DOHH2 (cell line): ENCODE measurements at regions not wholly inside any gene's neighbourhood (a gene's known extent, or its start where the extent isn't known, plus 50 kb on each side); places are given as distances from the start of the nearest gene placed in this dataset.

Source experiments
- EZH2phosphoT487 ChIP-seq: fragments of 200-600 bp; sonication (generic); IDR thresholded peaks from 2 replicates; pipeline ENCODE4 v1.6.1; 2017; ENCODE audit warnings: borderline replicate concordance, mild to moderate bottlenecking, antibody characterized with exemption, low read length, moderate library complexity, mixed read lengths
- TF ChIP-seq, protein P1 (sequence below): fragments of 200-600 bp; sonication (generic); IDR thresholded peaks from one replicate; pipeline ENCODE4 v1.5.1; 2014; ENCODE audit warnings: antibody characterized with exemption, mild to moderate bottlenecking, low read depth, low read length; ENCODE audit not compliant: poor library complexity, severe bottlenecking

DNA sequence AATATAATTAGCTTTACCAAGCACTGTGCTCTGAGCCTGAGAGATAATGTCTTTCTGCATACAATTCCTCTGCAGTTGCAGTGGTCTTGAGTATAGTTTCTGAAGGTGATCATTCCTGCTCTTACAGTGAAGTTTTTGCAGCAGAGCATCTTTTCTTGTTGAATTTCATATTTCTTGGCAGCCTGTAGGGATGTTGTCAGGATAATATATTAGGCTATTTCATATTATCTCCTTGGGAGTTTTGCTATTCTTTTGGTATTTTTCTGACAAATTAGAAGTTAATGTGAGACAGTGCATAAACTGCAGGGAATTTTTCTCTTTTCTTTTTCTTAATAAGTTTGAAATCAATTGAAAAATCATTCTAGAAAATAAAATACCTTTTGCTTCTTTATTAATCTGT is 1502.6 kb upstream of the FLRT2 start:
- TF ChIP-seq, protein P1, sequence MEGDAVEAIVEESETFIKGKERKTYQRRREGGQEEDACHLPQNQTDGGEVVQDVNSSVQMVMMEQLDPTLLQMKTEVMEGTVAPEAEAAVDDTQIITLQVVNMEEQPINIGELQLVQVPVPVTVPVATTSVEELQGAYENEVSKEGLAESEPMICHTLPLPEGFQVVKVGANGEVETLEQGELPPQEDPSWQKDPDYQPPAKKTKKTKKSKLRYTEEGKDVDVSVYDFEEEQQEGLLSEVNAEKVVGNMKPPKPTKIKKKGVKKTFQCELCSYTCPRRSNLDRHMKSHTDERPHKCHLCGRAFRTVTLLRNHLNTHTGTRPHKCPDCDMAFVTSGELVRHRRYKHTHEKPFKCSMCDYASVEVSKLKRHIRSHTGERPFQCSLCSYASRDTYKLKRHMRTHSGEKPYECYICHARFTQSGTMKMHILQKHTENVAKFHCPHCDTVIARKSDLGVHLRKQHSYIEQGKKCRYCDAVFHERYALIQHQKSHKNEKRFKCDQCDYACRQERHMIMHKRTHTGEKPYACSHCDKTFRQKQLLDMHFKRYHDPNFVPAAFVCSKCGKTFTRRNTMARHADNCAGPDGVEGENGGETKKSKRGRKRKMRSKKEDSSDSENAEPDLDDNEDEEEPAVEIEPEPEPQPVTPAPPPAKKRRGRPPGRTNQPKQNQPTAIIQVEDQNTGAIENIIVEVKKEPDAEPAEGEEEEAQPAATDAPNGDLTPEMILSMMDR = no peak
- no peak for TF ChIP-seq EZH2phosphoT487
